ENCODE measurements at regions not wholly inside any gene's neighbourhood (a gene's known extent, or its start where the extent isn't known, plus 50 kb on each side); places are given as distances from the start of the nearest gene placed in this dataset.

DNA sequence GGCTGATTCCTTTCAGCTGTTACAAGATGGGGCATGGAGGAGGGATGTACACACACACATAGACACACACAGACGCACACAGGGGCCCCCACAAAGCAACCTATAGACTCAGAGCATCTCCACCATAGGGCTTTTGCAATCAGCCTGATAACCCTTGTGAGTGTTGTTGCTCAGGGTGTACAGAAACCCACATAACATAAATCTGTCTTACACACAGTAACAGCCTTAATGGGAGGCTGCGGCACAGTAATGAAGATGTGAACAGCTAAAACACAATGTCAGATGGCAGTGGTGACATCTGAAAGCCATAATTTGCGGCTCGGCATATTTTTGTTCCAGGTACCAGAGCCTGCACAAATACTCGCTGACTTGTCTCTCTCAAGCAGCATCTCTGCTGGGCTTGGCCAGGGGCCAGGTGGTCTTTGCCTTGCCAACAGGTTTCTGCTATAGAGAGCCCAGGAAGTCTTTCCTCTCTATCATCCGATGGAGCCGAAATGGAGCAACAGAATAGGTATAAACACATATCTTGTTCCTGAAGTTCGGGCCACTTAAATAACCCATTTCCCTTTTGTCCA lies 357.2 kb upstream of the GATB start:
- Histone ChIP-seq H3K9me3 (ENCODE audit: control insufficient read depth, low read depth, low read length) (no peaks in the 10 kb centered on the region), H3K4me1 (ENCODE audit: insufficient read depth, low read length) (no peaks in the 10 kb centered on the region), H3K23ac (ENCODE audit: insufficient read length, low read depth, low read length) (no peak overlapping the region), H3K9ac (ENCODE audit: extremely low read depth, insufficient read length, low read length) (no peak overlapping the region), H2BK12ac (ENCODE audit: insufficient read length, low read depth, low read length) (no peak overlapping the region), H3K23me2 (ENCODE audit: insufficient read length, low read depth, low read length, poor library complexity, severe bottlenecking) (no peaks in the 10 kb centered on the region), H3T11ph (ENCODE audit: low read length) (no peak overlapping the region), H3K4me2 (ENCODE audit: insufficient read depth, insufficient read length, low read length) (no peak overlapping the region), H3K14ac (ENCODE audit: insufficient read depth, low read length) (no peak overlapping the region), H2BK15ac (ENCODE audit: low read depth, low read length) (no peak overlapping the region), H4K8ac (replicated peaks; ENCODE audit: insufficient read length, low read depth, low read length) (no peak overlapping the region), H3K27me3 (ENCODE audit: insufficient read depth, low read length) (no peaks in the 10 kb centered on the region), H4K91ac (ENCODE audit: insufficient read length, low read depth, low read length) (no peak overlapping the region), H3K18ac (ENCODE audit: insufficient read length, low read depth, low read length) (no peak overlapping the region), H3K79me2 (ENCODE audit: insufficient read depth, low read length) (no peaks in the 10 kb centered on the region), H2BK5ac (ENCODE audit: insufficient read length, low read length) (no peak overlapping the region), H4K20me1 (ENCODE audit: control insufficient read depth, insufficient read depth, insufficient read length) (no peaks in the 10 kb centered on the region), H3K79me1 (ENCODE audit: insufficient read depth, low read depth, low read length, poor library complexity, severe bottlenecking) (no peaks in the 10 kb centered on the region), H3K27ac (ENCODE audit: insufficient read length, low read depth, low read length) (no peak overlapping the region), H3K4ac (ENCODE audit: low read depth, low read length) (no peak overlapping the region), H3K56ac (ENCODE audit: insufficient read length, low read depth, low read length) (no peak overlapping the region), H2AFZ (ENCODE audit: low read length) (no peak overlapping the region), H2AK5ac (ENCODE audit: insufficient read length, low read length) (no peak overlapping the region), H4K5ac (ENCODE audit: insufficient read length, low read depth, low read length) (no peak overlapping the region), H2BK120ac (ENCODE audit: low read depth, low read length, poor library complexity, severe bottlenecking) (no peak overlapping the region), H2BK20ac (ENCODE audit: low read depth, low read length, poor library complexity, severe bottlenecking) (no peak overlapping the region)
- no CpG with 5 or more reads among the region's 8 CpGs for WGBS (ENCODE audit: extremely low coverage, insufficient read length, low lambda C conversion rate)
- no peak for DNase-seq
- H3K4me1 Mint-ChIP-seq, result peaks cover 5 to 12% of the 10 kb centered on the region in 2 experiments; a peak in 2 of 4 replicates
- no peak for TF ChIP-seq CTCF (conservative IDR thresholded peaks at IDR 0.05)
- H3K27me3 Mint-ChIP-seq (ENCODE audit: low read depth), result peaks cover 30% of the 10 kb centered on the region
- no peak overlapping the region for H3K27ac Mint-ChIP-seq
- H3K36me3 Mint-ChIP-seq (ENCODE audit: insufficient read depth in 1 of 3, low read depth in 3 of 3), result no peaks in the 10 kb centered on the region
- peaks cover 3% of the 10 kb centered on the region in 2 experiments; a peak in 3 of 5 replicates for H3K9me3 Mint-ChIP-seq
- H3K4me3 Mint-ChIP-seq, result no peak overlapping the region
